ENCODE measurements at regions not wholly inside any gene's neighbourhood (a gene's known extent, or its start where the extent isn't known, plus 50 kb on each side); places are given as distances from the start of the nearest gene placed in this dataset.

- in situ Hi-C loops (cut with HindIII; ENCODE audit: extremely low pct_ligation_motif_present, low pct_unique_long_range_greater_than_20kb): no loop called here
- Histone ChIP-seq H4K20me1 (ENCODE audit: insufficient read depth, low read length) (no peaks in the 10 kb centered on the region), H3K4me1 (ENCODE audit: insufficient read depth, low read length) (peaks cover 17% of the 10 kb centered on the region), H3K36me3 (replicated peaks in 1 of 2; ENCODE audit: control insufficient read depth in 1 of 2, insufficient read depth in 2 of 2, low read length in 2 of 2) (no peaks in the 10 kb centered on the region), H3K9ac (ENCODE audit: insufficient read depth, low read depth, low read length) (no peak overlapping the region), H3K9me3 (ENCODE audit: low read length) (no peaks in the 10 kb centered on the region), H2AFZ (ENCODE audit: low read length) (no peak overlapping the region), H3K79me2 (ENCODE audit: insufficient read depth, low read length) (no peaks in the 10 kb centered on the region), H3K4me3 (replicated peaks in 1 of 3; ENCODE audit: insufficient read depth in 1 of 3, low read depth in 2 of 3, low read length in 3 of 3) (no peak overlapping the region), H3K27ac (ENCODE audit: extremely low read length, insufficient read depth, low read length) (no peak overlapping the region), H3K4me2 (ENCODE audit: low read depth, low read length) (no peak overlapping the region), H3K27me3 (ENCODE audit: control insufficient read depth in 1 of 2, insufficient read depth in 2 of 2, low read length in 2 of 2) (no peaks in the 10 kb centered on the region)
- ChIA-PET CTCF (ENCODE audit: low intra/inter-chr PET ratio, low total read pairs) (no interaction called here), POLR2A (no interaction called here)
- ATAC-seq (no peak), FAIRE-seq (no peak), DNase-seq (ENCODE audit: low spot score) (no peak)
- intact Hi-C loops (cut with micrococcal nuclease; ENCODE audit: unreplicated experiment): no loop called here
- TF ChIP-seq ZSCAN9 (CRISPR knock-in tag; IDR thresholded peaks at IDR 0.05; ENCODE audit: borderline replicate concordance) (no peak), ZNF225 (CRISPR knock-in tag; IDR thresholded peaks at IDR 0.05) (no peak), PITX1 (CRISPR knock-in tag; IDR thresholded peaks at IDR 0.05) (no peak), ERF (CRISPR knock-in tag; IDR thresholded peaks at IDR 0.05) (no peak), ZNF124 (CRISPR knock-in tag; IDR thresholded peaks at IDR 0.05) (no peak), ETV6 (CRISPR knock-in tag; conservative IDR thresholded peaks at IDR 0.05) (no peak), NONO (IDR thresholded peaks at IDR 0.05) (no peak), NONO (CRISPR knock-in tag; conservative IDR thresholded peaks at IDR 0.05) (no peak), PAWR (CRISPR knock-in tag; IDR thresholded peaks at IDR 0.05; ENCODE audit: borderline replicate concordance) (no peak), ZMYM3 (CRISPR knock-in tag; IDR thresholded peaks at IDR 0.05) (no peak), NFE2 (CRISPR knock-in tag; IDR thresholded peaks at IDR 0.05) (no peak)
- TF ChIP-seq, protein P1, sequence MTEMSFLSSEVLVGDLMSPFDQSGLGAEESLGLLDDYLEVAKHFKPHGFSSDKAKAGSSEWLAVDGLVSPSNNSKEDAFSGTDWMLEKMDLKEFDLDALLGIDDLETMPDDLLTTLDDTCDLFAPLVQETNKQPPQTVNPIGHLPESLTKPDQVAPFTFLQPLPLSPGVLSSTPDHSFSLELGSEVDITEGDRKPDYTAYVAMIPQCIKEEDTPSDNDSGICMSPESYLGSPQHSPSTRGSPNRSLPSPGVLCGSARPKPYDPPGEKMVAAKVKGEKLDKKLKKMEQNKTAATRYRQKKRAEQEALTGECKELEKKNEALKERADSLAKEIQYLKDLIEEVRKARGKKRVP (CRISPR knock-in tag; IDR thresholded peaks at IDR 0.05): no peak
- TF ChIP-seq, protein P2, sequence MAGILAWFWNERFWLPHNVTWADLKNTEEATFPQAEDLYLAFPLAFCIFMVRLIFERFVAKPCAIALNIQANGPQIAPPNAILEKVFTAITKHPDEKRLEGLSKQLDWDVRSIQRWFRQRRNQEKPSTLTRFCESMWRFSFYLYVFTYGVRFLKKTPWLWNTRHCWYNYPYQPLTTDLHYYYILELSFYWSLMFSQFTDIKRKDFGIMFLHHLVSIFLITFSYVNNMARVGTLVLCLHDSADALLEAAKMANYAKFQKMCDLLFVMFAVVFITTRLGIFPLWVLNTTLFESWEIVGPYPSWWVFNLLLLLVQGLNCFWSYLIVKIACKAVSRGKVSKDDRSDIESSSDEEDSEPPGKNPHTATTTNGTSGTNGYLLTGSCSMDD (CRISPR knock-in tag; IDR thresholded peaks at IDR 0.05): no peak
- TF ChIP-seq, protein P3, sequence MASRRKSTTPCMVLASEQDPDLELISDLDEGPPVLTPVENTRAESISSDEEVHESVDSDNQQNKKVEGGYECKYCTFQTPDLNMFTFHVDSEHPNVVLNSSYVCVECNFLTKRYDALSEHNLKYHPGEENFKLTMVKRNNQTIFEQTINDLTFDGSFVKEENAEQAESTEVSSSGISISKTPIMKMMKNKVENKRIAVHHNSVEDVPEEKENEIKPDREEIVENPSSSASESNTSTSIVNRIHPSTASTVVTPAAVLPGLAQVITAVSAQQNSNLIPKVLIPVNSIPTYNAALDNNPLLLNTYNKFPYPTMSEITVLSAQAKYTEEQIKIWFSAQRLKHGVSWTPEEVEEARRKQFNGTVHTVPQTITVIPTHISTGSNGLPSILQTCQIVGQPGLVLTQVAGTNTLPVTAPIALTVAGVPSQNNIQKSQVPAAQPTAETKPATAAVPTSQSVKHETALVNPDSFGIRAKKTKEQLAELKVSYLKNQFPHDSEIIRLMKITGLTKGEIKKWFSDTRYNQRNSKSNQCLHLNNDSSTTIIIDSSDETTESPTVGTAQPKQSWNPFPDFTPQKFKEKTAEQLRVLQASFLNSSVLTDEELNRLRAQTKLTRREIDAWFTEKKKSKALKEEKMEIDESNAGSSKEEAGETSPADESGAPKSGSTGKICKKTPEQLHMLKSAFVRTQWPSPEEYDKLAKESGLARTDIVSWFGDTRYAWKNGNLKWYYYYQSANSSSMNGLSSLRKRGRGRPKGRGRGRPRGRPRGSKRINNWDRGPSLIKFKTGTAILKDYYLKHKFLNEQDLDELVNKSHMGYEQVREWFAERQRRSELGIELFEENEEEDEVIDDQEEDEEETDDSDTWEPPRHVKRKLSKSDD (CRISPR knock-in tag; IDR thresholded peaks at IDR 0.05; ENCODE audit: low read depth): no peak
- BruUV-seq (replicated peaks): no TSS peak
- 28% methylated on average over 8 of the region's 8 CpGs for WGBS (ENCODE audit: low lambda C conversion rate)
Observed at GRCh38 chr3:168820810-168821415, 725.2 kb upstream of the GOLIM4 start.
